ENCODE measurements at regions not wholly inside any gene's neighbourhood (a gene's known extent, or its start where the extent isn't known, plus 50 kb on each side); places are given as distances from the start of the nearest gene placed in this dataset.

GRCh38 chr21:23725576-23725975 is 1881.7 kb downstream of the MRPL39 start:
- Histone ChIP-seq H3K9me3 (no peaks in the 10 kb centered on the region), H3K27ac (no peak overlapping the region), H3K27me3 (no peaks in the 10 kb centered on the region), H3K4me1 (no peaks in the 10 kb centered on the region), H3K4me3 (no peak overlapping the region), H3K36me3 (no peaks in the 10 kb centered on the region)
- 44% methylated on average over 3 of the region's 3 CpGs for WGBS (ENCODE audit: insufficient coverage, low coverage, low lambda C conversion rate, missing lambda C conversion rate)
- TF ChIP-seq CTCF (IDR thresholded peaks at IDR 0.05): no peak
- no peak for TF ChIP-seq POLR2A (IDR thresholded peaks at IDR 0.05)
- ATAC-seq (no peak), DNase-seq (no peak)
- intact Hi-C loops (cut with DNase I): no loop called here

- Histone ChIP-seq H3K36me3 (no peaks in the 10 kb centered on the region), H3K27ac (no peak overlapping the region), H3K27me3 (no peaks in the 10 kb centered on the region), H3K9me3 (no peaks in the 10 kb centered on the region), H3K4me1 (no peaks in the 10 kb centered on the region), H3K4me3 (no peak overlapping the region)
- intact Hi-C loops (cut with DNase I): no loop called here
- no peak for TF ChIP-seq CTCF (IDR thresholded peaks at IDR 0.05)
- no peak for TF ChIP-seq POLR2A (IDR thresholded peaks at IDR 0.05)
- 42% methylated on average over 6 of the region's 6 CpGs for WGBS (ENCODE audit: insufficient coverage, low coverage, low lambda C conversion rate, missing lambda C conversion rate)
- ATAC-seq (no peak), DNase-seq (no peak)
Observed at GRCh38 chr21:23718446-23719285, 1888.6 kb downstream of the MRPL39 start.

- ATAC-seq (no peak), DNase-seq (no peak)
- WGBS (ENCODE audit: insufficient coverage, low coverage, low lambda C conversion rate, missing lambda C conversion rate): 15% methylated on average over 1 of the region's 1 CpG
- H3K4me3 ChIP-seq: no peak overlapping the region
- intact Hi-C loops (cut with DNase I): no loop called here
- no peaks in the 10 kb centered on the region for H3K27me3 ChIP-seq
- TF ChIP-seq POLR2A (IDR thresholded peaks at IDR 0.05): no peak
- TF ChIP-seq CTCF (IDR thresholded peaks at IDR 0.05): no peak
- no peaks in the 10 kb centered on the region for H3K9me3 ChIP-seq
- H3K36me3 ChIP-seq: no peaks in the 10 kb centered on the region
- H3K27ac ChIP-seq: no peak overlapping the region
- no peaks in the 10 kb centered on the region for H3K4me1 ChIP-seq
Observed at GRCh38 chr21:23712166-23712565, 1895.1 kb downstream of the MRPL39 start.

GRCh38 chr21:23706431-23706830 is 1900.8 kb downstream of the MRPL39 start:
- Histone ChIP-seq H3K4me1 (no peaks in the 10 kb centered on the region), H3K27me3 (no peaks in the 10 kb centered on the region), H3K36me3 (no peaks in the 10 kb centered on the region), H3K27ac (no peak overlapping the region), H3K9me3 (no peaks in the 10 kb centered on the region), H3K4me3 (no peak overlapping the region)
- ATAC-seq: no peak
- TF ChIP-seq CTCF (IDR thresholded peaks at IDR 0.05) (no peak), POLR2A (IDR thresholded peaks at IDR 0.05) (no peak)
- no peak for DNase-seq
- 34% methylated on average over 2 of the region's 2 CpGs for WGBS (ENCODE audit: insufficient coverage, low coverage, low lambda C conversion rate, missing lambda C conversion rate)
- intact Hi-C loops (cut with DNase I): no loop called here
